ENCODE measurements at regions not wholly inside any gene's neighbourhood (a gene's known extent, or its start where the extent isn't known, plus 50 kb on each side); places are given as distances from the start of the nearest gene placed in this dataset.

GRCh38 chr10:21060626-21061025 lies 163.5 kb upstream of the NEBL start:
- H3K4me3 ChIP-seq (ENCODE audit: low read length), result no peak overlapping the region
- H3K4me1 ChIP-seq (ENCODE audit: control insufficient read depth, insufficient read depth, low read length), result no peaks in the 10 kb centered on the region
- 79% methylated on average over 2 of the region's 4 CpGs for WGBS (ENCODE audit: insufficient coverage, low lambda C conversion rate)

GRCh38 chr10:21057989-21058388 lies 160.9 kb upstream of the NEBL start:
- Histone ChIP-seq H3K27ac (ENCODE audit: low read length) (no peak overlapping the region), H3K36me3 (ENCODE audit: control insufficient read depth, insufficient read depth, low read length) (no peaks in the 10 kb centered on the region), H3K27me3 (ENCODE audit: control insufficient read depth, insufficient read depth, low read length) (no peaks in the 10 kb centered on the region), H3K4me3 (ENCODE audit: low read length) (no peak overlapping the region), H3K4me1 (ENCODE audit: control insufficient read depth, insufficient read depth, low read length) (no peaks in the 10 kb centered on the region), H3K9me3 (ENCODE audit: control insufficient read depth, low read depth, low read length) (no peaks in the 10 kb centered on the region)
- no peak for DNase-seq

More at GRCh38 chr10:21060626-21061025, 163.5 kb upstream of the NEBL start:
- H3K36me3 ChIP-seq (ENCODE audit: control insufficient read depth, insufficient read depth, low read length), result no peaks in the 10 kb centered on the region
- H3K27ac ChIP-seq (ENCODE audit: low read length), result no peak overlapping the region
- no peaks in the 10 kb centered on the region for H3K27me3 ChIP-seq (ENCODE audit: control insufficient read depth, insufficient read depth, low read length)
- H3K9me3 ChIP-seq (ENCODE audit: control insufficient read depth, low read depth, low read length), result no peaks in the 10 kb centered on the region
- DNase-seq, result no peak

- WGBS (ENCODE audit: insufficient coverage, low lambda C conversion rate), result no CpG with 5 or more reads among the region's 8 CpGs
- H3K36me3 ChIP-seq (ENCODE audit: control insufficient read depth, insufficient read depth, low read length), result no peaks in the 10 kb centered on the region
- H3K27me3 ChIP-seq (ENCODE audit: control insufficient read depth, insufficient read depth, low read length), result no peaks in the 10 kb centered on the region
- DNase-seq, result no peak
- H3K4me1 ChIP-seq (ENCODE audit: control insufficient read depth, insufficient read depth, low read length), result no peaks in the 10 kb centered on the region
- no peaks in the 10 kb centered on the region for H3K9me3 ChIP-seq (ENCODE audit: control insufficient read depth, low read depth, low read length)
- no peak overlapping the region for H3K4me3 ChIP-seq (ENCODE audit: low read length)
- no peak overlapping the region for H3K27ac ChIP-seq (ENCODE audit: low read length)
Observed at GRCh38 chr10:21057436-21057835, 160.3 kb upstream of the NEBL start.

- DNase-seq, result no peak
- Histone ChIP-seq H3K4me3 (ENCODE audit: low read length) (no peak overlapping the region), H3K9me3 (ENCODE audit: control insufficient read depth, low read depth, low read length) (no peaks in the 10 kb centered on the region), H3K4me1 (ENCODE audit: control insufficient read depth, insufficient read depth, low read length) (no peaks in the 10 kb centered on the region), H3K27ac (ENCODE audit: low read length) (no peak overlapping the region), H3K36me3 (ENCODE audit: control insufficient read depth, insufficient read depth, low read length) (no peaks in the 10 kb centered on the region), H3K27me3 (ENCODE audit: control insufficient read depth, insufficient read depth, low read length) (no peaks in the 10 kb centered on the region)
- no CpG with 5 or more reads among the region's 4 CpGs for WGBS (ENCODE audit: insufficient coverage, low lambda C conversion rate)
Observed at GRCh38 chr10:21056461-21056860, 159.3 kb upstream of the NEBL start.

GRCh38 chr10:21055339-21056135 lies 158.4 kb upstream of the NEBL start:
- H3K36me3 ChIP-seq (ENCODE audit: control insufficient read depth, insufficient read depth, low read length), result no peaks in the 10 kb centered on the region
- DNase-seq, result no peak
- no peak overlapping the region for H3K27ac ChIP-seq (ENCODE audit: low read length)
- H3K4me1 ChIP-seq (ENCODE audit: control insufficient read depth, insufficient read depth, low read length), result no peaks in the 10 kb centered on the region
- H3K4me3 ChIP-seq (ENCODE audit: low read length), result no peak overlapping the region
- no peaks in the 10 kb centered on the region for H3K9me3 ChIP-seq (ENCODE audit: control insufficient read depth, low read depth, low read length)
- WGBS (ENCODE audit: insufficient coverage, low lambda C conversion rate), result 100% methylated on average over 2 of the region's 12 CpGs
- no peaks in the 10 kb centered on the region for H3K27me3 ChIP-seq (ENCODE audit: control insufficient read depth, insufficient read depth, low read length)

GRCh38 chr10:21053953-21054690 lies 157.0 kb upstream of the NEBL start:
- 94% methylated on average over 3 of the region's 9 CpGs for WGBS (ENCODE audit: insufficient coverage, low lambda C conversion rate)
- DNase-seq, result no peak
- Histone ChIP-seq H3K27me3 (ENCODE audit: control insufficient read depth, insufficient read depth, low read length) (no peaks in the 10 kb centered on the region), H3K4me1 (ENCODE audit: control insufficient read depth, insufficient read depth, low read length) (no peaks in the 10 kb centered on the region), H3K4me3 (ENCODE audit: low read length) (no peak overlapping the region), H3K9me3 (ENCODE audit: control insufficient read depth, low read depth, low read length) (no peaks in the 10 kb centered on the region), H3K27ac (ENCODE audit: low read length) (no peak overlapping the region), H3K36me3 (ENCODE audit: control insufficient read depth, insufficient read depth, low read length) (no peaks in the 10 kb centered on the region)

GRCh38 chr10:21052709-21053104 lies 155.6 kb upstream of the NEBL start:
- Histone ChIP-seq H3K27me3 (ENCODE audit: control insufficient read depth, insufficient read depth, low read length) (no peaks in the 10 kb centered on the region), H3K36me3 (ENCODE audit: control insufficient read depth, insufficient read depth, low read length) (no peaks in the 10 kb centered on the region), H3K27ac (ENCODE audit: low read length) (no peak overlapping the region), H3K4me3 (ENCODE audit: low read length) (no peak overlapping the region), H3K4me1 (ENCODE audit: control insufficient read depth, insufficient read depth, low read length) (no peaks in the 10 kb centered on the region), H3K9me3 (ENCODE audit: control insufficient read depth, low read depth, low read length) (no peaks in the 10 kb centered on the region)
- no peak for DNase-seq
- WGBS (ENCODE audit: insufficient coverage, low lambda C conversion rate), result no CpG with 5 or more reads among the region's 4 CpGs

- WGBS (ENCODE audit: insufficient coverage, low lambda C conversion rate), result no CpG with 5 or more reads among the region's 5 CpGs
- Histone ChIP-seq H3K4me1 (ENCODE audit: control insufficient read depth, insufficient read depth, low read length) (no peaks in the 10 kb centered on the region), H3K27ac (ENCODE audit: low read length) (no peak overlapping the region), H3K36me3 (ENCODE audit: control insufficient read depth, insufficient read depth, low read length) (no peaks in the 10 kb centered on the region), H3K4me3 (ENCODE audit: low read length) (no peak overlapping the region), H3K9me3 (ENCODE audit: control insufficient read depth, low read depth, low read length) (no peaks in the 10 kb centered on the region), H3K27me3 (ENCODE audit: control insufficient read depth, insufficient read depth, low read length) (no peaks in the 10 kb centered on the region)
- no peak for DNase-seq
Observed at GRCh38 chr10:21052072-21052708, 155.1 kb upstream of the NEBL start.

- no peak overlapping the region for H3K27ac ChIP-seq (ENCODE audit: low read length)
- H3K4me1 ChIP-seq (ENCODE audit: control insufficient read depth, insufficient read depth, low read length), result no peaks in the 10 kb centered on the region
- no peaks in the 10 kb centered on the region for H3K27me3 ChIP-seq (ENCODE audit: control insufficient read depth, insufficient read depth, low read length)
- WGBS (ENCODE audit: insufficient coverage, low lambda C conversion rate), result 100% methylated on average over 1 of the region's 3 CpGs
- H3K4me3 ChIP-seq (ENCODE audit: low read length), result no peak overlapping the region
- DNase-seq, result no peak
- H3K9me3 ChIP-seq (ENCODE audit: control insufficient read depth, low read depth, low read length), result no peaks in the 10 kb centered on the region
- H3K36me3 ChIP-seq (ENCODE audit: control insufficient read depth, insufficient read depth, low read length), result no peaks in the 10 kb centered on the region
Observed at GRCh38 chr10:21049482-21049881, 152.4 kb upstream of the NEBL start.

GRCh38 chr10:21048068-21048467 lies 151.0 kb upstream of the NEBL start:
- Histone ChIP-seq H3K27me3 (ENCODE audit: control insufficient read depth, insufficient read depth, low read length) (no peaks in the 10 kb centered on the region), H3K27ac (ENCODE audit: low read length) (no peak overlapping the region), H3K36me3 (ENCODE audit: control insufficient read depth, insufficient read depth, low read length) (no peaks in the 10 kb centered on the region), H3K9me3 (ENCODE audit: control insufficient read depth, low read depth, low read length) (no peaks in the 10 kb centered on the region), H3K4me3 (ENCODE audit: low read length) (no peak overlapping the region), H3K4me1 (ENCODE audit: control insufficient read depth, insufficient read depth, low read length) (no peaks in the 10 kb centered on the region)
- DNase-seq, result no peak
- no CpG with 5 or more reads among the region's 6 CpGs for WGBS (ENCODE audit: insufficient coverage, low lambda C conversion rate)

All from large intestine (tissue), 3 donors.